K562 (cell line): ENCODE measurements at regions not wholly inside any gene's neighbourhood (a gene's known extent, or its start where the extent isn't known, plus 50 kb on each side); places are given as distances from the start of the nearest gene placed in this dataset.

Source experiments
- ATAC-seq: fragments of 200-7000 bp; cut with Tn5 transposase; 3 replicates; pipeline ENCODE4 v1.9.1; 2020; ENCODE audit warnings: moderate library complexity
- BruUV-seq: library from RNA; stranded (reverse); fragments of 400-500 nt; replicated peaks from 2 replicates; lab custom pipeline; 2021; lab: Mats Ljungman, UMichigan
- CTCF ChIA-PET: fragments of 300-600 bp; formaldehyde crosslinking; extraction: SDS; loops from one replicate; lab custom pipeline; 2021; ENCODE audit warnings: low intra/inter-chr PET ratio; lab: Yijun Ruan, JAX
- POLR2A ChIA-PET: fragments of 300-600, 350-650 bp; sonication (Branson Sonifier 250); formaldehyde crosslinking; extraction: SDS; loops from one replicate; lab custom pipeline; 2021; ENCODE audit warnings: antibody characterized with exemption, inconsistent platforms; lab: Yijun Ruan, JAX
- DNase-seq, 4 experiments: peaks; one replicate each; pipeline versions ENCODE4 v3.0.0 to v3.0.0-alpha.2; 2011 to 2018; ENCODE audit warnings: low spot score in 3 of 4, mixed read lengths in 3 of 4; ENCODE audit errors: extremely low read depth in 1 of 4
- FAIRE-seq: peaks from 2 replicates; lab custom pipeline; 2011; peaks lifted over from hg19 to GRCh38; lab: Jason Lieb, UNC
- H2AFZ ChIP-seq: 2 replicates; pipeline ENCODE4 v1.6.0; 2011; ENCODE audit warnings: low read depth, low read length, control low read depth, inconsistent platforms
- H3K27ac ChIP-seq: fragments of 200-600 bp; 3 replicates; pipeline ENCODE4 v1.8.0; 2011; ENCODE audit warnings: low read depth, mild to moderate bottlenecking, control low read depth, inconsistent platforms, low read length, moderate library complexity, mixed read lengths; ENCODE audit errors: extremely low read depth
- H3K27me3 ChIP-seq, 2 experiments: fragments of 300-600 bp in 1 of 2; 2 replicates in 1 of 2; 3 replicates in 1 of 2; pipeline versions ENCODE4 v1.6.0 to v1.8.0; 2011; ENCODE audit warnings: inconsistent platforms in 2 of 2, low read length in 2 of 2, mild to moderate bottlenecking in 1 of 2, mixed read lengths in 1 of 2, moderate library complexity in 1 of 2; ENCODE audit not compliant: control insufficient read depth in 2 of 2, insufficient read depth in 2 of 2
- H3K36me3 ChIP-seq: fragments of 300-600 bp; 3 replicates; pipeline ENCODE4 v1.8.0; 2011; ENCODE audit warnings: mild to moderate bottlenecking, low read length, inconsistent platforms; ENCODE audit not compliant: control insufficient read depth, insufficient read depth
- H3K4me1 ChIP-seq, 2 experiments: fragments of 200-600 bp in 1 of 2; replicated peaks in 1 of 2; 2 replicates in 1 of 2; 3 replicates in 1 of 2; pipeline versions ENCODE4 v1.5.1 to v1.8.0; 2011; ENCODE audit warnings: inconsistent platforms in 2 of 2, low read length in 2 of 2, mild to moderate bottlenecking in 1 of 2, mixed read lengths in 1 of 2, moderate library complexity in 1 of 2; ENCODE audit not compliant: control insufficient read depth in 2 of 2, insufficient read depth in 2 of 2
- H3K4me2 ChIP-seq: 2 replicates; pipeline ENCODE4 v1.6.1; 2011; ENCODE audit warnings: low read length, control low read depth, inconsistent platforms, mixed read lengths; ENCODE audit not compliant: insufficient read depth
- H3K4me3 ChIP-seq: fragments of 200-600 bp; sonication (generic), shearing (Covaris generic); 2 replicates; pipeline ENCODE4 v1.5.1; 2016; ENCODE audit warnings: control low read depth, inconsistent platforms
- H3K79me2 ChIP-seq: fragments of 200-600 bp; 3 replicates; pipeline ENCODE4 v1.8.0; 2011; ENCODE audit warnings: low read length, inconsistent platforms; ENCODE audit not compliant: control insufficient read depth, insufficient read depth
- H3K9ac ChIP-seq, 2 experiments: 2 replicates each; pipeline versions ENCODE4 v1.6.0 to v1.6.1; 2011; ENCODE audit warnings: low read depth in 2 of 2, low read length in 2 of 2, control low read depth in 1 of 2, inconsistent platforms in 1 of 2, mild to moderate bottlenecking in 1 of 2, mixed read lengths in 1 of 2; ENCODE audit not compliant: insufficient read depth in 1 of 2
- H3K9me1 ChIP-seq: one replicate; pipeline ENCODE4 v1.6.0; 2011; ENCODE audit warnings: inconsistent platforms, mild to moderate bottlenecking, low read length, moderate library complexity; ENCODE audit not compliant: control insufficient read depth, insufficient read depth
- H3K9me3 ChIP-seq: replicated peaks from 2 replicates; pipeline ENCODE4 v1.5.1; 2011; ENCODE audit warnings: low read depth, low read length, inconsistent platforms; ENCODE audit not compliant: control insufficient read depth, insufficient read depth
- H4K20me1 ChIP-seq: replicated peaks from 2 replicates; pipeline ENCODE4 v1.6.1; 2011; ENCODE audit warnings: low read length, inconsistent platforms, mixed read lengths; ENCODE audit not compliant: control insufficient read depth, insufficient read depth
- ARID3B ChIP-seq: fragments of 250-450 bp; sonication (Bioruptor Pico); IDR thresholded peaks from 2 replicates; pipeline ENCODE4 v1.4.0; 2020; ENCODE audit warnings: borderline replicate concordance
- CC2D1A ChIP-seq: fragments of 450-650 bp; IDR thresholded peaks from 2 replicates; pipeline ENCODE4 v1.6.1; 2017; ENCODE audit warnings: mild to moderate bottlenecking
- E2F3 ChIP-seq: fragments of 250-450 bp; sonication (Bioruptor Pico); IDR thresholded peaks from 2 replicates; pipeline ENCODE4 v1.4.0; 2020; ENCODE audit warnings: mild to moderate bottlenecking
- FIP1L1 ChIP-seq: fragments of 200-400 bp; formaldehyde crosslinking; IDR thresholded peaks from 2 replicates; pipeline ENCODE4 v1.6.1; 2018; ENCODE audit warnings: mild to moderate bottlenecking, low read depth, low read length; ENCODE audit not compliant: poor library complexity, severe bottlenecking
- HDAC1 ChIP-seq, 2 experiments: fragments of 450-650 bp; IDR thresholded peaks; 2 replicates each; pipeline ENCODE4 v1.6.1; 2016 to 2017; ENCODE audit warnings: inconsistent platforms in 1 of 2, mild to moderate bottlenecking in 1 of 2, moderate library complexity in 1 of 2
- NCOA2 ChIP-seq, 2 experiments: fragments of 450-650 bp; IDR thresholded peaks; 2 replicates each; pipeline ENCODE4 v1.6.1; 2018; ENCODE audit warnings: mild to moderate bottlenecking in 2 of 2, moderate library complexity in 1 of 2; ENCODE audit not compliant: partially characterized antibody in 2 of 2
- NONO ChIP-seq, 2 experiments: fragments of 200-400 bp in 1 of 2; fragments of 450-650 bp in 1 of 2; formaldehyde crosslinking in 1 of 2; IDR thresholded peaks; 2 replicates each; pipeline ENCODE4 v1.6.1; 2017; ENCODE audit warnings: low read depth in 2 of 2, mild to moderate bottlenecking in 2 of 2, moderate library complexity in 2 of 2, low read length in 1 of 2
- PRDM10 ChIP-seq: fragments of 450-650 bp; IDR thresholded peaks from 2 replicates; pipeline ENCODE4 v1.6.1; 2018; ENCODE audit not compliant: partially characterized antibody
- SMARCC2 ChIP-seq: fragments of 450-650 bp; IDR thresholded peaks from 2 replicates; pipeline ENCODE4 v1.6.1; 2017; ENCODE audit warnings: antibody characterized with exemption, moderate library complexity, mild to moderate bottlenecking, low read depth
- ZBED1 ChIP-seq: IDR thresholded peaks from 2 replicates; pipeline ENCODE4 v1.6.1; 2014
- ZNF232 ChIP-seq: sonication (generic); formaldehyde crosslinking; IDR thresholded peaks from 2 replicates; pipeline ENCODE4 v1.8.0; 2022; ENCODE audit warnings: mild to moderate bottlenecking, missing genetic modification reagents
- ZSCAN32 ChIP-seq: fragments of 450-650 bp; formaldehyde crosslinking; IDR thresholded peaks from 2 replicates; pipeline ENCODE4 v1.4.0; 2020; ENCODE audit warnings: mild to moderate bottlenecking, moderate library complexity
- WGBS: fragments of 100-300 bp; shearing (Covaris generic); methylation state at CpG from one replicate; pipeline ENCODE4 v1.1.6; 2016; ENCODE audit warnings: low coverage, mixed read lengths; ENCODE audit not compliant: insufficient coverage; ENCODE audit errors: missing lambda C conversion rate; 5-methylcytosine and 5-hydroxymethylcytosine counted together
- in situ Hi-C: fragments of 300-500 bp; cut with MboI; formaldehyde crosslinking; loops from 4 replicates; pipeline ENCODE4 v1.15.0; 2018; ENCODE audit warnings: inconsistent platforms, mixed read lengths
- intact Hi-C: fragments of 100-400 bp; cut with micrococcal nuclease; formaldehyde crosslinking; loops from 2 replicates; pipeline ENCODE4 v1.14.2; 2022
- TF ChIP-seq, protein P1 (sequence below): fragments of 450-650 bp; conservative IDR thresholded peaks from 2 replicates; pipeline ENCODE4 v1.6.1; 2016; ENCODE audit warnings: missing genetic modification characterization, low read depth, mild to moderate bottlenecking, control low read depth, missing compliant biosample characterization

DNA sequence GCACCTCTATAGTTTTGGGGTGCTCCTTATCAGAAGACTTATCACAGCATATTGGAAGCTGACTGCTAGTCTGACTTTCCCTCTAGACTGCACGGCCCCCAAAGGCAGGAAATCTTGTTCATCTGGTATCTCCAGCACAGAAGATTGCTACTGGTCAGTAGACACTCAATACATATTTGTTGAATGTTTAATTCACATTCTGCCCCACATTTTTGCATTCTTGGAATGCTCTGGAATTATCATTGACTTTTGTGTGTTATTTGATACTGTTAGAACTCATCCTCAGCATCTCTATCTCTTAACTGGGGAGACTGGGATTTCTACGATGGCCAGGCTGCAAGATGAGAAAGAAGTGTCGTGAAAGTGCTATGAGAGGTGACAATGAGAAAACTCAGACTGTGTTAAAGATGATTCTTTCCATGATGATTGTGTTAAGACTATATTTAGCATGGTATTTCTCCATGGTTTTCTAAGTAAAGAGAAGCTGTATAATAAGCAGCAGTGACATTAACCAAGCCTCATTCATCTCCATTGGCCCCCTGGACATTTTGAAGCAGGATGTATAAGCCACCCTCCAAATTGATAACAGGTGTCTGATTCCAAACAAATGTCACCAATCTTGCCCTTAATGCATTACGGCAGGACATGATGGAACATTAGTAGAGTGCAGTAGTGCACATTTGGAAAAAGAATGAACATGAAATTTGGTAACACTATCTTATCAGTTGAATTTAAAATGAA lies 440.9 kb downstream of the RFC3 start:
- BruUV-seq, result no TSS peak
- no peaks in the 10 kb centered on the region for H3K4me1 ChIP-seq
- H3K27ac ChIP-seq, result no peak overlapping the region
- no peaks in the 10 kb centered on the region for H3K9me3 ChIP-seq
- intact Hi-C loops, result no loop called here
- in situ Hi-C loops, result no loop called here
- no peak overlapping the region for H3K4me3 ChIP-seq
- H3K27me3 ChIP-seq, result no peaks in the 10 kb centered on the region
- no peak for TF ChIP-seq SMARCC2
- no peak for TF ChIP-seq NONO (IDR thresholded peaks at IDR 0.05; ENCODE audit: low read depth in 2 of 2, low read length in 1 of 2)
- TF ChIP-seq ZSCAN32, result no peak
- TF ChIP-seq FIP1L1, result no peak
- no peak for TF ChIP-seq HDAC1 (IDR thresholded peaks at IDR 0.05)
- no peak for TF ChIP-seq ARID3B (CRISPR knock-in tag)
- no peak for TF ChIP-seq ZBED1
- TF ChIP-seq E2F3, result no peak
- TF ChIP-seq CC2D1A, result no peak
- no peak for TF ChIP-seq NCOA2 (IDR thresholded peaks at IDR 0.05; ENCODE audit: partially characterized antibody in 2 of 2)
- TF ChIP-seq, protein P1, sequence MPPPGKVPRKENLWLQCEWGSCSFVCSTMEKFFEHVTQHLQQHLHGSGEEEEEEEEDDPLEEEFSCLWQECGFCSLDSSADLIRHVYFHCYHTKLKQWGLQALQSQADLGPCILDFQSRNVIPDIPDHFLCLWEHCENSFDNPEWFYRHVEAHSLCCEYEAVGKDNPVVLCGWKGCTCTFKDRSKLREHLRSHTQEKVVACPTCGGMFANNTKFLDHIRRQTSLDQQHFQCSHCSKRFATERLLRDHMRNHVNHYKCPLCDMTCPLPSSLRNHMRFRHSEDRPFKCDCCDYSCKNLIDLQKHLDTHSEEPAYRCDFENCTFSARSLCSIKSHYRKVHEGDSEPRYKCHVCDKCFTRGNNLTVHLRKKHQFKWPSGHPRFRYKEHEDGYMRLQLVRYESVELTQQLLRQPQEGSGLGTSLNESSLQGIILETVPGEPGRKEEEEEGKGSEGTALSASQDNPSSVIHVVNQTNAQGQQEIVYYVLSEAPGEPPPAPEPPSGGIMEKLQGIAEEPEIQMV (tag), result no peak
- no peak for TF ChIP-seq PRDM10
- TF ChIP-seq ZNF232 (CRISPR knock-in tag), result no peak
- no peak for DNase-seq
- POLR2A ChIA-PET, result no interaction called here
- 5% methylated on average over 4 of the region's 4 CpGs for whole genome bisulfite sequencing
- no peak for FAIRE-seq
- no peak overlapping the region for H2AFZ ChIP-seq
- CTCF ChIA-PET, result no interaction called here
- no peaks in the 10 kb centered on the region for H3K79me2 ChIP-seq
- no peak for ATAC-seq
- H4K20me1 ChIP-seq, result no peaks in the 10 kb centered on the region
- no peak overlapping the region for H3K4me2 ChIP-seq
- H3K36me3 ChIP-seq, result no peaks in the 10 kb centered on the region
- H3K9ac ChIP-seq, result no peak overlapping the region
- H3K9me1 ChIP-seq, result no peaks in the 10 kb centered on the region
